Heart right ventricle (tissue), 16 donors: ENCODE measurements at regions not wholly inside any gene's neighbourhood (a gene's known extent, or its start where the extent isn't known, plus 50 kb on each side); places are given as distances from the start of the nearest gene placed in this dataset.

Experiments used
- ATAC-seq, 8 donors: fragments of 200-7000 bp; cut with Tn5 transposase; one replicate each; pipeline ENCODE4 v1.9.1; 2020; ENCODE audit warnings: mild to moderate bottlenecking in 8 of 8, moderate library complexity in 8 of 8, moderate number of reproducible peaks in 1 of 8
- DNase-seq, 2 donors: peaks; one replicate each; pipeline ENCODE4 v3.0.0-alpha.2; 2020
- H3K27ac ChIP-seq, 10 donors: fragments of 200-600 bp; sonication (generic) in 2 of 10; one replicate each; pipeline versions ENCODE4 v1.5.0 to v1.8.0; 2020 to 2022; ENCODE audit warnings: mild to moderate bottlenecking in 3 of 10
- H3K27me3 ChIP-seq, 7 donors: fragments of 200-600 bp; one replicate each; pipeline ENCODE4 v1.8.0; 2021 to 2022; ENCODE audit warnings: mild to moderate bottlenecking in 2 of 7
- H3K36me3 ChIP-seq, 9 donors: fragments of 200-600 bp; sonication (generic) in 1 of 9; one replicate each; pipeline versions ENCODE4 v1.5.0 to v1.8.0; 2020 to 2022; ENCODE audit warnings: mild to moderate bottlenecking in 2 of 9
- H3K4me1 ChIP-seq, 9 donors: fragments of 200-600 bp; sonication (generic) in 1 of 9; one replicate each; pipeline versions ENCODE4 v1.5.0 to v1.8.0; 2020 to 2022; ENCODE audit warnings: mild to moderate bottlenecking in 4 of 9
- H3K4me3 ChIP-seq, 10 donors: fragments of 200-600 bp; sonication (generic) in 2 of 10; one replicate each; pipeline versions ENCODE4 v1.5.0 to v1.8.0; 2020 to 2022; ENCODE audit warnings: mild to moderate bottlenecking in 7 of 10, moderate library complexity in 2 of 10
- H3K9me3 ChIP-seq, 11 donors: fragments of 200-600 bp in 10 of 11; sonication (generic) in 2 of 11; one replicate each; pipeline versions ENCODE4 v1.5.0 to v1.8.0; 2013 to 2022; ENCODE audit warnings: mild to moderate bottlenecking in 2 of 11, control low read depth in 1 of 11, moderate library complexity in 1 of 11
- CTCF ChIP-seq, 9 donors: fragments of 200-600 bp; sonication (generic) in 2 of 9; IDR thresholded peaks; one replicate each; pipeline versions ENCODE4 v1.5.0 to v1.8.0; 2021 to 2022; ENCODE audit warnings: antibody characterized with exemption in 9 of 9, mild to moderate bottlenecking in 5 of 9, moderate library complexity in 1 of 9
- WGBS, 2 donors: extraction: QIAGEN DNeasy Blood & Tissue Kit; methylation state at CpG; one replicate each; pipeline ENCODE4 v1.1.7; 2013; ENCODE audit warnings: inconsistent platforms in 1 of 2; 5-methylcytosine and 5-hydroxymethylcytosine counted together
- intact Hi-C, 10 donors: fragments of 100-400 bp; cut with DNase I; formaldehyde crosslinking; loops; one replicate each; pipeline versions ENCODE4 v1.11.1 to v1.14.2; 2022
- donor health status: Arrhythmogenic right ventricular cardiomyopathy.
- donor health status: ischemic (EF 13 %, LVEDD 7.1; RV severe dilation, severe dysfunction).
- donor health status: healthy with polysubstance abuse.
- donor health status: DM: no; HTN: yes; CAD: no.
- donor health status: DM: no; HTN: no; CAD: no.
- donor health status: ischemic (EF 25% LVEDD 6.9; RV normal size, moderate dysfunction).
- donor health status: ischemic (EF 25% LVEDD 5.7; RV mildly dilated, moderate dysfunction).
- donor health status: healthy.
- donor health status: DM: yes; HTN: yes; CAD: no.
- donor health status: Ischemic cardiomyopathy.
- donor health status: ischemic (EF 35%, LVEDD 5.7; RV mildly dilated, moderate dysfunction).
- donor health status: nonischemic (EF 11% LVEDD 7.7; RV severe dilation, severe dysfunction).
- donor health status: DM: yes; HTN: yes; CAD: no.
- donor health status: PGD.
- donor health status: ischemic (EF 29% LVEDD 5.4; RV normal size, mild dysfunction).
- donor health status: nonischemic (EF 23%, LVEDD 6.1; RV moderate dilation, normal function).

GRCh38 chr3:19029837-19030521 is 118.3 kb upstream of the KCNH8 start:
- Histone ChIP-seq H3K4me1 (no peaks in the 10 kb centered on the region), H3K4me3 (no peak overlapping the region), H3K36me3 (no peaks in the 10 kb centered on the region), H3K9me3 (peaks cover 0 to 7% (median 0%) of the 10 kb centered on the region in 11 donors), H3K27me3 (no peaks in the 10 kb centered on the region), H3K27ac (no peak overlapping the region)
- no peak for TF ChIP-seq CTCF (IDR thresholded peaks at IDR 0.05)
- WGBS, 2 donors, result 88 to 90% methylated on average over 2 of the region's 2 CpGs
- intact Hi-C loops, result loop anchor here in 1 of 10 donors (5.0 kb wide), 1 partner anchor 473 kb away; no protein-coding TSS in a partner anchor
- ATAC-seq (no peak), DNase-seq (no peak)

GRCh38 chr3:19025441-19025840 is 122.9 kb upstream of the KCNH8 start:
- Histone ChIP-seq H3K4me3 (no peak overlapping the region), H3K36me3 (no peaks in the 10 kb centered on the region), H3K4me1 (no peaks in the 10 kb centered on the region), H3K27ac (no peak overlapping the region), H3K9me3 (no peaks in the 10 kb centered on the region), H3K27me3 (no peaks in the 10 kb centered on the region)
- WGBS, 2 donors, result 77 to 86% methylated on average over 1 of the region's 1 CpG
- DNase-seq (no peak), ATAC-seq (no peak)
- intact Hi-C loops, result no loop called here
- TF ChIP-seq CTCF (IDR thresholded peaks at IDR 0.05), result no peak

DNA sequence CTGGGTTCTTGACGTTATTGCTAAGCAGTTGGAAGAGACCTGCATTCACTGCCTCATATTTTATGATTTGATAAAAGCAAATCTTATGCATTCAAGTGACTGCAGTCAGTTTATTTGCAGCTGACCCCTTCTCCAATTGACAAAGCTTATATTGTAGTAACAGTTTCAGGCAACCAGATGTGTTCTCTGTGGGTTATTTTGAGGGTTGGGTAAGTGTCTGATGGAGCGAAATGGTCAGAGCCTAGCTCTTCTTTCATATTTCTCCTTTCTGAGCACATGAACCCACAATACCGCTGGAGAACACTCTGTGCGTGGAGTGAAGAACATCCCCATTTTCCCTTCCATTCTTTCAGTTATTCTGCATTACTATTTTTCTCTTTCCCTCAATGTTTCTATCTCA is 125.8 kb upstream of the KCNH8 start:
- intact Hi-C loops, result no loop called here
- no peak for DNase-seq

GRCh38 chr3:19016851-19017250 is 131.5 kb upstream of the KCNH8 start:
- Histone ChIP-seq H3K36me3 (no peaks in the 10 kb centered on the region), H3K4me3 (no peak overlapping the region), H3K27me3 (no peaks in the 10 kb centered on the region), H3K9me3 (no peaks in the 10 kb centered on the region), H3K4me1 (no peaks in the 10 kb centered on the region), H3K27ac (no peak overlapping the region)
- ATAC-seq (no peak), DNase-seq (no peak)
- intact Hi-C loops, result no loop called here
- WGBS, 2 donors, result 83 to 97% methylated on average over 2 of the region's 2 CpGs
- no peak for TF ChIP-seq CTCF (IDR thresholded peaks at IDR 0.05)

More for the DNA sequence above, 125.8 kb upstream of the KCNH8 start:
- no peak for TF ChIP-seq CTCF (IDR thresholded peaks at IDR 0.05)
- H3K4me1 ChIP-seq, result no peaks in the 10 kb centered on the region
- no peak overlapping the region for H3K4me3 ChIP-seq
- no peaks in the 10 kb centered on the region for H3K9me3 ChIP-seq
- no peak for ATAC-seq
- no peaks in the 10 kb centered on the region for H3K27me3 ChIP-seq
- H3K36me3 ChIP-seq, result no peaks in the 10 kb centered on the region
- WGBS, 2 donors, result 83 to 89% methylated on average over 4 of the region's 4 CpGs
- H3K27ac ChIP-seq, result no peak overlapping the region
